ENCODE measurements at regions not wholly inside any gene's neighbourhood (a gene's known extent, or its start where the extent isn't known, plus 50 kb on each side); places are given as distances from the start of the nearest gene placed in this dataset.
A peak's percentile ranks its signal among the peaks of the same experiment; 100 is the strongest.

- DNase-seq (ENCODE audit: low spot score) (no peak), FAIRE-seq (no peak)
Measured at GRCh38 chr10:108445746-108446145, 1281.2 kb upstream of the SORCS1 start.

- no peak for DNase-seq (ENCODE audit: low spot score)
- no peak for FAIRE-seq
Measured at GRCh38 chr10:108443636-108444035, 1279.1 kb upstream of the SORCS1 start.

GRCh38 chr10:108439397-108439796, 1274.9 kb upstream of the SORCS1 start:
- no peak for FAIRE-seq
- DNase-seq (ENCODE audit: low spot score): no peak

GRCh38 chr10:108436096-108436495, 1271.6 kb upstream of the SORCS1 start:
- no peak for FAIRE-seq
- no peak for DNase-seq (ENCODE audit: low spot score)

GRCh38 chr10:108434559-108435252, 1270.2 kb upstream of the SORCS1 start:
- no peak for DNase-seq (ENCODE audit: low spot score)
- FAIRE-seq: no peak

- FAIRE-seq: no peak
- no peak for DNase-seq (ENCODE audit: low spot score)
Measured at GRCh38 chr10:108427146-108427545, 1262.6 kb upstream of the SORCS1 start.

GRCh38 chr10:108425283-108425964, 1260.9 kb upstream of the SORCS1 start:
- DNase-seq (ENCODE audit: low spot score) (no peak), FAIRE-seq (no peak)

- DNase-seq (ENCODE audit: low spot score) (peak; percentile 19), FAIRE-seq (no peak)
Measured at GRCh38 chr10:108424656-108425055, 1260.2 kb upstream of the SORCS1 start.

GRCh38 chr10:108422286-108422685, 1257.8 kb upstream of the SORCS1 start:
- DNase-seq (ENCODE audit: low spot score) (no peak), FAIRE-seq (no peak)

- no peak for DNase-seq (ENCODE audit: low spot score)
Measured at GRCh38 chr10:108421266-108421665, 1256.8 kb upstream of the SORCS1 start.

GRCh38 chr10:108413954-108414353, 1249.4 kb upstream of the SORCS1 start:
- DNase-seq (ENCODE audit: low spot score) (no peak), FAIRE-seq (no peak)

More at GRCh38 chr10:108421266-108421665, 1256.8 kb upstream of the SORCS1 start:
- no peak for FAIRE-seq

- no peak for FAIRE-seq
- no peak for DNase-seq (ENCODE audit: low spot score)
Measured at GRCh38 chr10:108412323-108412722, 1247.8 kb upstream of the SORCS1 start.

GRCh38 chr10:108411894-108412293, 1247.4 kb upstream of the SORCS1 start:
- no peak for FAIRE-seq
- no peak for DNase-seq (ENCODE audit: low spot score)

GRCh38 chr10:108411206-108411605, 1246.7 kb upstream of the SORCS1 start:
- no peak for DNase-seq (ENCODE audit: low spot score)
- FAIRE-seq: no peak

GRCh38 chr10:108410236-108410635, 1245.7 kb upstream of the SORCS1 start:
- FAIRE-seq: no peak
- DNase-seq (ENCODE audit: low spot score): no peak

- FAIRE-seq: no peak
- no peak for DNase-seq (ENCODE audit: low spot score)
Measured at GRCh38 chr10:108409306-108409705, 1244.8 kb upstream of the SORCS1 start.

GRCh38 chr10:108404155-108404554, 1239.6 kb upstream of the SORCS1 start:
- FAIRE-seq (no peak), DNase-seq (ENCODE audit: low spot score) (no peak)

- no peak for FAIRE-seq
- DNase-seq (ENCODE audit: low spot score): no peak
Measured at GRCh38 chr10:108399465-108399864, 1235.0 kb upstream of the SORCS1 start.

GRCh38 chr10:108393089-108393488, 1228.6 kb upstream of the SORCS1 start:
- no peak for FAIRE-seq
- peak; percentile 21 for DNase-seq (ENCODE audit: low spot score)

GRCh38 chr10:108392286-108392685, 1227.8 kb upstream of the SORCS1 start:
- FAIRE-seq (no peak), DNase-seq (ENCODE audit: low spot score) (peak; percentile 19)

- FAIRE-seq (no peak), DNase-seq (ENCODE audit: low spot score) (no peak)
Measured at GRCh38 chr10:108388706-108389105, 1224.2 kb upstream of the SORCS1 start.

GRCh38 chr10:108385963-108386362, 1221.5 kb upstream of the SORCS1 start:
- DNase-seq (ENCODE audit: low spot score) (no peak), FAIRE-seq (no peak)

GRCh38 chr10:108384378-108384777, 1219.9 kb upstream of the SORCS1 start:
- no peak for FAIRE-seq
- no peak for DNase-seq (ENCODE audit: low spot score)
